Ovary (tissue), 3 donors: ENCODE measurements at regions not wholly inside any gene's neighbourhood (a gene's known extent, or its start where the extent isn't known, plus 50 kb on each side); places are given as distances from the start of the nearest gene placed in this dataset.

Experiments
- EP300 ChIP-seq: sonication (generic); formaldehyde crosslinking; IDR thresholded peaks from one replicate; pipeline ENCODE4 v1.6.1; 2017; ENCODE audit warnings: antibody characterized with exemption
- TF ChIP-seq, protein P1 (sequence below), 3 donors: fragments of 450-650 bp in 2 of 3; fragments of 200-600 bp in 1 of 3; IDR thresholded peaks; one replicate each; pipeline versions ENCODE4 v1.5.1 to v1.8.0; 2016 to 2022; ENCODE audit warnings: antibody characterized with exemption in 3 of 3, mild to moderate bottlenecking in 1 of 3
- donor health status: DM: no; HTN: no; CAD: no.

DNA sequence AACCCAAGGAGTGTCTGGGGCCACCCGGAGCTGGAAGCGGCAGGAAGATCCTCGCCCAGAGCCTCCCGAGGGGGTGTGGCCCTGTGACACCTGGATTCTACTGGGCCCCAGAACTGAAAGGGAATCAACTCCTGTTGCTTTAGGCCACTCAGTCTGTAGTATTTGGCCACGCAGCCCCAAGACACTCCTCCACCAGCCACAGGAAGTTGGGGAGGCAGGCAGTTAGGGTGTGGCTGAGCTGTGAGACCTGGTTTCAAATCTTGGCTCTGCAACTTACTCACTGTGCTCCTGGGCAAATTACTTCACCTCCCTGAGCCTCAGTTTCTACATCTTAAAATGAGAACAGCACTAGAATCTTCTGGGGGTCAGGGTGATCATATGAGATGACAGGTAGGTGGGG is 119.8 kb upstream of the PPP1R26 start:
- TF ChIP-seq, protein P1, sequence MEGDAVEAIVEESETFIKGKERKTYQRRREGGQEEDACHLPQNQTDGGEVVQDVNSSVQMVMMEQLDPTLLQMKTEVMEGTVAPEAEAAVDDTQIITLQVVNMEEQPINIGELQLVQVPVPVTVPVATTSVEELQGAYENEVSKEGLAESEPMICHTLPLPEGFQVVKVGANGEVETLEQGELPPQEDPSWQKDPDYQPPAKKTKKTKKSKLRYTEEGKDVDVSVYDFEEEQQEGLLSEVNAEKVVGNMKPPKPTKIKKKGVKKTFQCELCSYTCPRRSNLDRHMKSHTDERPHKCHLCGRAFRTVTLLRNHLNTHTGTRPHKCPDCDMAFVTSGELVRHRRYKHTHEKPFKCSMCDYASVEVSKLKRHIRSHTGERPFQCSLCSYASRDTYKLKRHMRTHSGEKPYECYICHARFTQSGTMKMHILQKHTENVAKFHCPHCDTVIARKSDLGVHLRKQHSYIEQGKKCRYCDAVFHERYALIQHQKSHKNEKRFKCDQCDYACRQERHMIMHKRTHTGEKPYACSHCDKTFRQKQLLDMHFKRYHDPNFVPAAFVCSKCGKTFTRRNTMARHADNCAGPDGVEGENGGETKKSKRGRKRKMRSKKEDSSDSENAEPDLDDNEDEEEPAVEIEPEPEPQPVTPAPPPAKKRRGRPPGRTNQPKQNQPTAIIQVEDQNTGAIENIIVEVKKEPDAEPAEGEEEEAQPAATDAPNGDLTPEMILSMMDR (IDR thresholded peaks at IDR 0.05), result no peak
- TF ChIP-seq EP300, result no peak
